Testis (tissue), 2 donors: ENCODE measurements at regions not wholly inside any gene's neighbourhood (a gene's known extent, or its start where the extent isn't known, plus 50 kb on each side); places are given as distances from the start of the nearest gene placed in this dataset.

Experiments
- POLR2A ChIP-seq: fragments of 450-650 bp; IDR thresholded peaks from one replicate; pipeline ENCODE4 v1.6.1; 2017; ENCODE audit warnings: antibody characterized with exemption, mild to moderate bottlenecking, moderate library complexity
- TF ChIP-seq, protein P1 (sequence below), 3 experiments: fragments of 450-650 bp in 2 of 3; fragments of 200-600 bp in 1 of 3; sonication (generic) in 1 of 3; IDR thresholded peaks; one replicate each; pipeline ENCODE4 v1.5.1; 2016 to 2019; ENCODE audit warnings: antibody characterized with exemption in 3 of 3, mild to moderate bottlenecking in 2 of 3, moderate library complexity in 1 of 3

GRCh38 chr21:28834335-28835238 is 158.1 kb downstream of the LTN1 start:
- TF ChIP-seq POLR2A, result no peak
- TF ChIP-seq, protein P1, sequence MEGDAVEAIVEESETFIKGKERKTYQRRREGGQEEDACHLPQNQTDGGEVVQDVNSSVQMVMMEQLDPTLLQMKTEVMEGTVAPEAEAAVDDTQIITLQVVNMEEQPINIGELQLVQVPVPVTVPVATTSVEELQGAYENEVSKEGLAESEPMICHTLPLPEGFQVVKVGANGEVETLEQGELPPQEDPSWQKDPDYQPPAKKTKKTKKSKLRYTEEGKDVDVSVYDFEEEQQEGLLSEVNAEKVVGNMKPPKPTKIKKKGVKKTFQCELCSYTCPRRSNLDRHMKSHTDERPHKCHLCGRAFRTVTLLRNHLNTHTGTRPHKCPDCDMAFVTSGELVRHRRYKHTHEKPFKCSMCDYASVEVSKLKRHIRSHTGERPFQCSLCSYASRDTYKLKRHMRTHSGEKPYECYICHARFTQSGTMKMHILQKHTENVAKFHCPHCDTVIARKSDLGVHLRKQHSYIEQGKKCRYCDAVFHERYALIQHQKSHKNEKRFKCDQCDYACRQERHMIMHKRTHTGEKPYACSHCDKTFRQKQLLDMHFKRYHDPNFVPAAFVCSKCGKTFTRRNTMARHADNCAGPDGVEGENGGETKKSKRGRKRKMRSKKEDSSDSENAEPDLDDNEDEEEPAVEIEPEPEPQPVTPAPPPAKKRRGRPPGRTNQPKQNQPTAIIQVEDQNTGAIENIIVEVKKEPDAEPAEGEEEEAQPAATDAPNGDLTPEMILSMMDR (IDR thresholded peaks at IDR 0.05), result no peak
